ENCODE measurements at regions not wholly inside any gene's neighbourhood (a gene's known extent, or its start where the extent isn't known, plus 50 kb on each side); places are given as distances from the start of the nearest gene placed in this dataset.
"Not testable (repeated sequence)": the region's sequence is repeated elsewhere in the genome, so short reads cannot be mapped to it uniquely, and the experiment has no call there.

GRCh38 chr3:176016203-176016602 lies 1157.1 kb downstream of the NAALADL2 start:
- not testable (repeated sequence) for DNase-seq

GRCh38 chr3:176015228-176015627 lies 1156.1 kb downstream of the NAALADL2 start:
- DNase-seq, result not testable (repeated sequence)

GRCh38 chr3:176009256-176009655 lies 1150.1 kb downstream of the NAALADL2 start:
- DNase-seq, result no peak

- no peak for DNase-seq
These were observed 1146.4 kb downstream of the NAALADL2 start for GRCh38 chr3:176005564-176005963.

GRCh38 chr3:175989161-175989560 lies 1130.0 kb downstream of the NAALADL2 start:
- no peak for DNase-seq

- DNase-seq, result no peak
These were observed 1129.3 kb downstream of the NAALADL2 start for GRCh38 chr3:175988401-175988800.

GRCh38 chr3:175985781-175986180 lies 1126.6 kb downstream of the NAALADL2 start:
- DNase-seq, result no peak

GRCh38 chr3:175983379-175983778 lies 1124.2 kb downstream of the NAALADL2 start:
- no peak for DNase-seq

GRCh38 chr3:175980486-175981090 lies 1121.5 kb downstream of the NAALADL2 start:
- DNase-seq, result no peak

GRCh38 chr3:175977968-175978752 lies 1119.0 kb downstream of the NAALADL2 start:
- DNase-seq, result no peak

- DNase-seq, result no peak
These were observed 1110.3 kb downstream of the NAALADL2 start for GRCh38 chr3:175969456-175969855.

GRCh38 chr3:175965036-175965435 lies 1105.9 kb downstream of the NAALADL2 start:
- no peak for DNase-seq

GRCh38 chr3:175957427-175957826 lies 1098.3 kb downstream of the NAALADL2 start:
- no peak for DNase-seq

GRCh38 chr3:175956964-175957363 lies 1097.8 kb downstream of the NAALADL2 start:
- no peak for DNase-seq

GRCh38 chr3:175951047-175951694 lies 1092.0 kb downstream of the NAALADL2 start:
- DNase-seq, result no peak

GRCh38 chr3:175948041-175948440 lies 1088.9 kb downstream of the NAALADL2 start:
- no peak for DNase-seq

- no peak for DNase-seq
These were observed 1082.2 kb downstream of the NAALADL2 start for GRCh38 chr3:175941352-175941751.

- no peak for DNase-seq
These were observed 1081.7 kb downstream of the NAALADL2 start for GRCh38 chr3:175940881-175941280.

GRCh38 chr3:175940243-175940642 lies 1081.1 kb downstream of the NAALADL2 start:
- no peak for DNase-seq

- DNase-seq, result not testable (repeated sequence)
These were observed 1078.2 kb downstream of the NAALADL2 start for GRCh38 chr3:175937367-175937766.

GRCh38 chr3:175932586-175932985 lies 1073.5 kb downstream of the NAALADL2 start:
- DNase-seq, result no peak

- DNase-seq, result no peak
These were observed 1060.0 kb downstream of the NAALADL2 start for GRCh38 chr3:175919133-175919532.

- DNase-seq, result no peak
These were observed 1057.2 kb downstream of the NAALADL2 start for GRCh38 chr3:175916191-175916934.
